RWPE2 (cell line): ENCODE measurements at regions not wholly inside any gene's neighbourhood (a gene's known extent, or its start where the extent isn't known, plus 50 kb on each side); places are given as distances from the start of the nearest gene placed in this dataset.

ENCODE experiments used
- ATAC-seq: fragments of 200-7000 bp; cut with Tn5 transposase; 3 replicates; pipeline ENCODE4 v1.9.1; 2021; ENCODE audit warnings: low read depth
- DNase-seq: peaks from one replicate; pipeline ENCODE4 v3.0.0-alpha.2; 2020; ENCODE audit warnings: low spot score
- H3K27ac ChIP-seq: fragments of 450-650 bp; 2 replicates; pipeline ENCODE4 v1.5.1; 2017; ENCODE audit warnings: mild to moderate bottlenecking; ENCODE audit not compliant: poor library complexity, severe bottlenecking
- H3K27me3 ChIP-seq: fragments of 250-450 bp; sonication (Bioruptor Pico); 2 replicates; pipeline ENCODE4 v1.5.1; 2021; ENCODE audit warnings: mild to moderate bottlenecking, moderate library complexity; ENCODE audit not compliant: insufficient read depth, poor library complexity, severe bottlenecking
- H3K36me3 ChIP-seq: fragments of 250-450 bp; sonication (Bioruptor Pico); 2 replicates; pipeline ENCODE4 v1.5.1; 2020; ENCODE audit warnings: low read depth, mild to moderate bottlenecking, moderate library complexity
- H3K4me1 ChIP-seq: fragments of 250-450 bp; sonication (Bioruptor Pico); 2 replicates; pipeline ENCODE4 v1.5.1; 2021; ENCODE audit warnings: mild to moderate bottlenecking, moderate library complexity; ENCODE audit not compliant: insufficient read depth, poor library complexity, severe bottlenecking
- H3K4me3 ChIP-seq: fragments of 250-450 bp; sonication (Bioruptor Pico); 2 replicates; pipeline ENCODE4 v1.5.1; 2021; ENCODE audit warnings: mild to moderate bottlenecking, moderate library complexity; ENCODE audit not compliant: severe bottlenecking
- H3K9me3 ChIP-seq: fragments of 250-450 bp; sonication (Bioruptor Pico); 2 replicates; pipeline ENCODE4 v1.5.1; 2021; ENCODE audit warnings: mild to moderate bottlenecking, moderate library complexity; ENCODE audit not compliant: severe bottlenecking
- CTCF ChIP-seq: fragments of 450-650 bp; IDR thresholded peaks from one replicate; pipeline ENCODE4 v1.5.1; 2017; ENCODE audit warnings: mild to moderate bottlenecking, moderate library complexity; ENCODE audit not compliant: poor library complexity, severe bottlenecking

DNA sequence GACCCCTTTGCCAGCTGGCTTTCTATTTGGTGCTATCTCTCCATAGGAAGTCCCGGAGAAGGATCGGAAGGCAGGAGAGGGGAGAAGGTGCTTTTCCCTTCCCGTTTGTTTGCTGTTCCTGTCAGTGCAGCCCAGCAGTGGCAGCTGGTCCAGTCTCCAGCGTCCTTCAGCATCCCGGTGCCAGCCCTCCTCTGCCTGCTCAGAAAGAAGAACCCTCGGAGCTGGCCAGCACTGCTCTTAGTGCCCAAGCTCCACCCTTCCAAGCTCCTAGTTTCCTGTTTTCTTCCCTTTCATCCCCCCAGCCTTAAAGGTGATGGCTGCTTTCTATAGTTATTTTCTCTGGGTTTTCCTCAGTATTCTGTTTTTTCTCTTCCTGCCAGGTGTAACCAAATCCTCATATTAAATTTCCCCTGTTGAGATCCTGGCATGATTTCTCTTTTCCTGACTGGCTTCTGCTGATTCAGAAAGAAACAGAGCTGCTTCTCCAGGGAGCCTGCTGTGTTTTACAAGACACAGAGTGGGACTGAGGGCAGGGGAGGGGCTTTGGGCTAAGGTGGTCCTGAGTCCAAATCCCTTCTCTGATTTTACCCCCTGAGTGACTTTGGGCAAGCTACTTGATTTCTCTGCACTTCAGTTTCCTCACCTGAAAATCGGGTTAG, 186.8 kb downstream of the COPRS start:
- no peak overlapping the region for H3K27ac ChIP-seq
- no peaks in the 10 kb centered on the region for H3K36me3 ChIP-seq
- H3K27me3 ChIP-seq: no peaks in the 10 kb centered on the region
- H3K4me3 ChIP-seq: no peak overlapping the region
- H3K4me1 ChIP-seq: peaks cover 18% of the 10 kb centered on the region
- no peak for TF ChIP-seq CTCF
- peaks cover 2% of the 10 kb centered on the region for H3K9me3 ChIP-seq
- ATAC-seq (no peak), DNase-seq (no peak)

GRCh38 chr17:31663576-31663975, 195.5 kb downstream of the COPRS start:
- Histone ChIP-seq H3K9me3 (peaks cover 13% of the 10 kb centered on the region), H3K27me3 (no peaks in the 10 kb centered on the region), H3K4me1 (no peaks in the 10 kb centered on the region), H3K27ac (no peak overlapping the region), H3K4me3 (no peak overlapping the region), H3K36me3 (no peaks in the 10 kb centered on the region)
- ATAC-seq: no peak
- no peak for DNase-seq
- TF ChIP-seq CTCF: no peak

DNA sequence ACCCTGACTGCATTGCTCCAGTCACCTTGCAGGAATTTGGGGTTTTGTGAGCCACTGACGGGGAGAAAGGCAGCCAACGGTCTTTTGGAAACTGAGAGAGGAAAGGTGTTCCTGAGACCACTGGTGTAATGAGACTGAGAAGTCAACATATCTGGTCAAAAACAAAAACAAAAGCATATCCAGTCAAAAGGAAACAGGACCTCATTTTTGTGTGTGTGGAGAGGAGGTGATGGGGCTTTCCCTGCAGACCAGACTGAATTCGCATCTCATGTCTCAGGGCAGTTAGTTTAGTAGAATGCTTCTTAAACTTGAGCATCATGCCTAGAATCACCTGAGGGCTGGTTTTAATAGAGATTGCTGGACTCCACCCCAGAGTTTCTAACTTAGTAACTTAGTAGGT, 198.4 kb downstream of the COPRS start:
- Histone ChIP-seq H3K9me3 (peaks cover 13% of the 10 kb centered on the region), H3K4me3 (no peak overlapping the region), H3K27me3 (no peaks in the 10 kb centered on the region), H3K4me1 (no peaks in the 10 kb centered on the region), H3K36me3 (no peaks in the 10 kb centered on the region), H3K27ac (no peak overlapping the region)
- ATAC-seq (no peak), DNase-seq (no peak)
- TF ChIP-seq CTCF: no peak

DNA sequence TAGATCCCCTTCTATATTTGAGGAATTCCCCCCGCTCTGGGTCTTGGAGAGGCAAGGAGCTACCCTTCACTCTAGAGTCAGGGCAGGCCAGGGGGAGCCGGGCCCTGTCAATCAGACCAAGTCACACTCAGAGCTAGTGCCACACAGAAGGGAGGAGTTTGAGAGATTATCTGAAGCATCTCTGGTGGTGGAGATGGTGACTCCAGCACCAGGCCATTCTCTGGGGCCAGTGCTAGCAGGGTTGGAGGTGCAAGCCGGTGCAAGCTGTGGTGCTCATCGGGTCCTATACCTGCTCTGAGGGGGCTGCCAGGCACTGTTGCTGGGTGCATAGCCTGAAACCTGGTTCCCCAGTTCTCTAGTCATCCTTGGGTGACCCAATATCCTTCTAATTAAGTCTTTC, 201.2 kb downstream of the COPRS start:
- Histone ChIP-seq H3K36me3 (no peaks in the 10 kb centered on the region), H3K27me3 (no peaks in the 10 kb centered on the region), H3K9me3 (peaks cover 2% of the 10 kb centered on the region), H3K4me1 (peaks cover 8% of the 10 kb centered on the region), H3K4me3 (no peak overlapping the region), H3K27ac (no peak overlapping the region)
- no peak for DNase-seq
- TF ChIP-seq CTCF: no peak
- ATAC-seq: no peak

DNA sequence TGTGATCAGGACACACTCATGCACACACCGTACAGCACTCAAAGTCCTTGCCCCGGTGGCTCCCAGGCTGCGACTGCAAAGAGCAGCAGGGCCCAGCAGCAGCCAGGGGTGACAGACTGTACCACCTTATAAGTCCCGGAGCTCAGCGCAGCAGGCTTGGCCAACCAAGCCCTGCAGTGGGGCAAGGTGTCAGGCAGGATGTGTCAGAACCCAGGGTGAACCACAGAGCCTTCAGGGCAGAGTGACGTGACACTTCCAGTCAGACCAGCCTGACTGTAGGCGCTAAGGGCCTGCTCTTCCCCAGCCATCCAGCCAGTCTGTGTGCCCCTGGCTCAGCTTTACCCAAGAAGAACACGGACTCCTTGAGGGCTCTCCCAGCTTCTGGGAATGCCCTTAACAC, 204.1 kb downstream of the COPRS start:
- Histone ChIP-seq H3K4me1 (peaks cover 8% of the 10 kb centered on the region), H3K9me3 (no peaks in the 10 kb centered on the region), H3K36me3 (no peaks in the 10 kb centered on the region), H3K4me3 (no peak overlapping the region), H3K27ac (no peak overlapping the region), H3K27me3 (no peaks in the 10 kb centered on the region)
- ATAC-seq: peak; percentile 99
- no peak for TF ChIP-seq CTCF
- peak; percentile 87 for DNase-seq
